ENCODE measurements at regions not wholly inside any gene's neighbourhood (a gene's known extent, or its start where the extent isn't known, plus 50 kb on each side); places are given as distances from the start of the nearest gene placed in this dataset.

- no peak for TF ChIP-seq CTCF (IDR thresholded peaks at IDR 0.05)
These were observed 50.4 kb upstream of the CIBAR2 start for GRCh38 chr16:85162478-85163277.

- no peak for TF ChIP-seq CTCF (IDR thresholded peaks at IDR 0.05)
These were observed 51.2 kb upstream of the CIBAR2 start for GRCh38 chr16:85163278-85164112.

- no peak for TF ChIP-seq CTCF (IDR thresholded peaks at IDR 0.05)
These were observed 52.2 kb upstream of the CIBAR2 start for GRCh38 chr16:85164431-85164830.

DNA sequence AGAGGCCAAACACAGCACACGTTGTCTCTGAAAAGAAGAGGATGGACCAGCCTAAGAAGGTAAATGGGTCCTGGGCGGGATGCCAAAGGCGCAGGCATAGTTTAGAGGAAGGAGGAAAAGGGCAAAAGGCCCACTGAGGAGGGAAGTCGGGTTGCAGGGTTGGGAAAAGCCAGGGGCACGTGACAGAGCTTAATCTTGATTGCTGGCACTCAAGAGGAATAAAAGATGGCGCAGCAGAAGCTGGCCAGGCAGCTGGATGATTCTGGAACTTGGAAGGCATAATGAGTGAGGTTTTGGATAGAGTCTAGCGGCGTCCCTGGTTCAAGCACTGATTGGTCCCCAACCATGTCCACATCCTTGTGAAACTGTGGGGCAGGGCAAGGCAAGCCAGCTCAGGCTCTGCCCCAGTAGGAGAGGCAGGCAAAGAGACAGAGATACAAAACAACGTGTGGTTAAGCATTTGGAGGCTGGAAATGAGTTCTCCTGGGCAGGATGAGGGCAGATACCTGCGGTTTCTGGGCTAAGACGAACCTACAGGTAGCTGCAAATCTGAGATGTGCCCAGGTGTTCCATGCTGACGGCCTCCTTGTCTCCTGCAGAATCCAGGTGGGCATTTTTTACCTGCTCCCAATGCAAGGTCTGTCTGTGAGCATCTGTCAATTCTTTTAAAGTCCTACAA is 52.7 kb upstream of the CIBAR2 start:
- no peak for TF ChIP-seq CTCF (IDR thresholded peaks at IDR 0.05)

GRCh38 chr16:85165781-85166180 is 53.5 kb upstream of the CIBAR2 start:
- TF ChIP-seq CTCF (IDR thresholded peaks at IDR 0.05): no peak

- TF ChIP-seq CTCF (IDR thresholded peaks at IDR 0.05): no peak
These were observed 54.0 kb upstream of the CIBAR2 start for GRCh38 chr16:85166281-85166680.

Measured in LNCAP (cell line).